H1 (cell line): ENCODE measurements at regions not wholly inside any gene's neighbourhood (a gene's known extent, or its start where the extent isn't known, plus 50 kb on each side); places are given as distances from the start of the nearest gene placed in this dataset.
A peak's percentile ranks its signal among the peaks of the same experiment; 100 is the strongest.

Experiments
- CTCF ChIA-PET: fragments of 300-600 bp; sonication (Branson Sonifier 250); formaldehyde crosslinking; loops from one replicate; lab custom pipeline; 2021; ENCODE audit not compliant: partially characterized antibody; lab: Charles Lee
- POLR2A ChIA-PET: fragments of 300-600 bp; sonication (Branson Sonifier 250); formaldehyde crosslinking; loops from one replicate; lab custom pipeline; 2021; ENCODE audit warnings: inconsistent platforms; ENCODE audit not compliant: partially characterized antibody; lab: Charles Lee
- DNase-seq, 2 experiments: peaks; one replicate each; pipeline versions ENCODE4 v3.0.0 to v3.0.0-alpha.2; 2010 to 2022; ENCODE audit warnings: low spot score in 2 of 2, low read depth in 1 of 2, mixed read lengths in 1 of 2
- FAIRE-seq: peaks from 2 replicates; lab custom pipeline; 2011; peaks lifted over from hg19 to GRCh38; lab: Jason Lieb, UNC
- H2AFZ ChIP-seq: 2 replicates; pipeline ENCODE4 v1.8.1; 2012; ENCODE audit warnings: low read length, inconsistent platforms
- H2AK5ac ChIP-seq: 2 replicates; pipeline ENCODE4 v1.6.1; 2013; ENCODE audit warnings: low read depth, low read length
- H2BK120ac ChIP-seq: replicated peaks from 2 replicates; pipeline ENCODE3; 2013; ENCODE audit warnings: low read depth, low read length, inconsistent platforms
- H2BK12ac ChIP-seq: 2 replicates; pipeline ENCODE4 v1.6.1; 2013; ENCODE audit warnings: low read depth, low read length
- H2BK15ac ChIP-seq: 2 replicates; pipeline ENCODE4 v1.6.1; 2013; ENCODE audit warnings: low read length
- H2BK20ac ChIP-seq: 2 replicates; pipeline ENCODE4 v1.6.1; 2013; ENCODE audit warnings: low read length
- H2BK5ac ChIP-seq: 2 replicates; pipeline ENCODE4 v1.6.1; 2013; ENCODE audit warnings: low read depth, low read length
- H3K14ac ChIP-seq: 2 replicates; pipeline ENCODE4 v1.6.1; 2013; ENCODE audit warnings: inconsistent platforms; ENCODE audit not compliant: insufficient read length
- H3K18ac ChIP-seq: 2 replicates; pipeline ENCODE4 v1.6.1; 2013; ENCODE audit warnings: low read length; ENCODE audit errors: extremely low read depth
- H3K23ac ChIP-seq: 2 replicates; pipeline ENCODE4 v1.6.1; 2013; ENCODE audit warnings: inconsistent platforms; ENCODE audit not compliant: insufficient read length
- H3K23me2 ChIP-seq: 2 replicates; pipeline ENCODE4 v1.6.1; 2013; ENCODE audit warnings: low read depth, low read length
- H3K27ac ChIP-seq: 2 replicates; pipeline ENCODE4 v1.6.1; 2011; ENCODE audit warnings: low read depth, low read length, inconsistent platforms
- H3K27me3 ChIP-seq, 4 experiments: replicated peaks in 1 of 4; 1 replicate in 1 of 4; 2 replicates in 3 of 4; pipeline versions ENCODE4 v1.6.1 to v1.8.1; 2011 to 2013; ENCODE audit warnings: low read length in 3 of 4, mild to moderate bottlenecking in 3 of 4, inconsistent platforms in 2 of 4, mixed read lengths in 2 of 4, moderate library complexity in 1 of 4; ENCODE audit not compliant: control insufficient read depth in 3 of 4, insufficient read depth in 3 of 4; ENCODE audit errors: extremely low read depth in 1 of 4
- H3K36me3 ChIP-seq, 4 experiments: 2 replicates each; pipeline versions ENCODE4 v1.6.1 to v1.8.1; 2011 to 2013; ENCODE audit warnings: mild to moderate bottlenecking in 4 of 4, low read length in 3 of 4, moderate library complexity in 2 of 4, control low read depth in 1 of 4, inconsistent platforms in 1 of 4; ENCODE audit not compliant: insufficient read depth in 4 of 4, control insufficient read depth in 2 of 4
- H3K4ac ChIP-seq: replicated peaks from 2 replicates; pipeline ENCODE3; 2013; ENCODE audit warnings: low read length, low read depth, mixed read lengths, inconsistent platforms; ENCODE audit not compliant: insufficient read length
- H3K4me1 ChIP-seq, 4 experiments: replicated peaks in 1 of 4; 1 replicate in 1 of 4; 2 replicates in 3 of 4; pipeline versions ENCODE4 v1.6.1 to v1.8.1; 2011 to 2013; ENCODE audit warnings: low read length in 3 of 4, inconsistent platforms in 2 of 4, mixed read lengths in 1 of 4; ENCODE audit not compliant: insufficient read depth in 4 of 4, control insufficient read depth in 3 of 4
- H3K4me2 ChIP-seq, 2 experiments: 2 replicates each; pipeline versions ENCODE4 v1.6.1 to v1.8.1; 2011 to 2013; ENCODE audit warnings: low read depth in 2 of 2, low read length in 2 of 2, control low read depth in 1 of 2, inconsistent platforms in 1 of 2, mild to moderate bottlenecking in 1 of 2; ENCODE audit not compliant: insufficient read depth in 1 of 2
- H3K4me3 ChIP-seq, 4 experiments: fragments of 200-600, 300-600 bp in 1 of 4; sonication (generic), shearing (Covaris generic), sonication (Bioruptor Twin) in 1 of 4; 2 replicates each; pipeline versions ENCODE4 v1.5.1 to v1.8.1; 2011 to 2016; ENCODE audit warnings: low read length in 4 of 4, low read depth in 3 of 4, control low read depth in 2 of 4, inconsistent platforms in 2 of 4, mild to moderate bottlenecking in 2 of 4, mixed read lengths in 1 of 4, moderate library complexity in 1 of 4; ENCODE audit not compliant: insufficient read depth in 2 of 4; ENCODE audit errors: extremely low read depth in 1 of 4
- H3K56ac ChIP-seq: replicated peaks from 2 replicates; pipeline ENCODE3; 2013; ENCODE audit warnings: low read depth, mild to moderate bottlenecking, mixed read lengths, low read length, inconsistent platforms; ENCODE audit not compliant: insufficient read length
- H3K79me1 ChIP-seq: 2 replicates; pipeline ENCODE4 v1.6.1; 2013; ENCODE audit warnings: low read depth, low read length, control low read depth
- H3K79me2 ChIP-seq, 2 experiments: 2 replicates each; pipeline versions ENCODE4 v1.6.1 to v1.8.1; 2012 to 2013; ENCODE audit warnings: low read length in 2 of 2, mild to moderate bottlenecking in 2 of 2, inconsistent platforms in 1 of 2; ENCODE audit not compliant: insufficient read depth in 2 of 2, control insufficient read depth in 1 of 2
- H3K9ac ChIP-seq, 4 experiments: replicated peaks in 1 of 4; 1 replicate in 1 of 4; 2 replicates in 3 of 4; pipeline versions ENCODE4 v1.6.1 to v1.8.1; 2011 to 2013; ENCODE audit warnings: low read depth in 3 of 4, low read length in 3 of 4, control low read depth in 2 of 4, mild to moderate bottlenecking in 2 of 4, moderate library complexity in 2 of 4, inconsistent platforms in 1 of 4; ENCODE audit errors: extremely low read depth in 1 of 4
- H3K9me3 ChIP-seq, 2 experiments: 2 replicates each; pipeline versions ENCODE4 v1.6.1 to v1.8.1; 2012 to 2013; ENCODE audit warnings: mild to moderate bottlenecking in 2 of 2, moderate library complexity in 2 of 2, control low read depth in 1 of 2, inconsistent platforms in 1 of 2, low read depth in 1 of 2, low read length in 1 of 2, mixed read lengths in 1 of 2; ENCODE audit not compliant: insufficient read depth in 2 of 2
- H4K20me1 ChIP-seq, 2 experiments: replicated peaks in 1 of 2; 2 replicates each; pipeline versions ENCODE3 to v1.8.1; 2011 to 2013; ENCODE audit warnings: inconsistent platforms in 2 of 2, low read length in 2 of 2, mild to moderate bottlenecking in 1 of 2; ENCODE audit not compliant: insufficient read depth in 2 of 2, control insufficient read depth in 1 of 2
- H4K5ac ChIP-seq: 2 replicates; pipeline ENCODE4 v1.6.1; 2013; ENCODE audit warnings: low read length, low read depth, mixed read lengths, inconsistent platforms; ENCODE audit not compliant: insufficient read length
- H4K8ac ChIP-seq: 2 replicates; pipeline ENCODE4 v1.8.0; 2013; ENCODE audit warnings: mild to moderate bottlenecking, moderate library complexity, low read length, inconsistent platforms; ENCODE audit not compliant: insufficient read depth; ENCODE audit errors: extremely low read depth
- H4K91ac ChIP-seq: replicated peaks from 2 replicates; pipeline ENCODE3; 2013; ENCODE audit warnings: low read length, mixed read lengths, inconsistent platforms; ENCODE audit not compliant: insufficient read length
- CHD2 ChIP-seq: IDR thresholded peaks from 2 replicates; pipeline ENCODE4 v1.6.1; 2012; ENCODE audit warnings: low read length, improper control_type of control experiment
- EP300 ChIP-seq, 2 experiments: IDR thresholded peaks; 1 replicate in 1 of 2; 2 replicates in 1 of 2; pipeline ENCODE4 v1.6.1; 2011 to 2012; ENCODE audit warnings: low read depth in 2 of 2, low read length in 2 of 2, mild to moderate bottlenecking in 2 of 2, borderline replicate concordance in 1 of 2, inconsistent platforms in 1 of 2, moderate library complexity in 1 of 2
- HDAC2 ChIP-seq, 2 experiments: fragments of 300-600 bp in 1 of 2; sonication (generic) in 1 of 2; IDR thresholded peaks; 2 replicates each; pipeline ENCODE4 v1.6.1; 2011 to 2012; ENCODE audit warnings: low read depth in 2 of 2, low read length in 2 of 2, mild to moderate bottlenecking in 2 of 2, moderate library complexity in 2 of 2, borderline replicate concordance in 1 of 2, inconsistent platforms in 1 of 2
- RFX5 ChIP-seq: IDR thresholded peaks from 2 replicates; pipeline ENCODE4 v1.6.1; 2011; ENCODE audit warnings: low read depth, low read length, improper control_type of control experiment, borderline replicate concordance
- SIN3A ChIP-seq, 2 experiments: IDR thresholded peaks in 1 of 2; conservative IDR thresholded peaks in 1 of 2; 2 replicates each; pipeline ENCODE4 v1.6.1; 2011 to 2012; ENCODE audit warnings: low read length in 2 of 2, improper control_type of control experiment in 1 of 2, low read depth in 1 of 2, mild to moderate bottlenecking in 1 of 2
- USF2 ChIP-seq: IDR thresholded peaks from 2 replicates; pipeline ENCODE4 v1.6.1; 2011; ENCODE audit warnings: low read length, improper control_type of control experiment
- WGBS, 2 experiments: shearing (Covaris generic) in 1 of 2; methylation state at CpG; one replicate each; pipeline versions ENCODE4 v1.1.6 to v1.1.7; 2013 to 2015; ENCODE audit warnings: low lambda C conversion rate in 2 of 2, mixed read lengths in 2 of 2, inconsistent platforms in 1 of 2, low coverage in 1 of 2, missing lambda C conversion rate in 1 of 2; ENCODE audit not compliant: insufficient replicate concordance in 2 of 2, insufficient coverage in 1 of 2, insufficient read length in 1 of 2; ENCODE audit errors: extremely low coverage in 1 of 2, missing lambda C conversion rate in 1 of 2; 5-methylcytosine and 5-hydroxymethylcytosine counted together
- TF ChIP-seq, protein P1 (sequence below): IDR thresholded peaks from 2 replicates; pipeline ENCODE4 v1.6.1; 2012; ENCODE audit warnings: inconsistent platforms
- TF ChIP-seq, protein P2 (sequence below), 3 experiments: IDR thresholded peaks; 1 replicate in 2 of 3; 2 replicates in 1 of 3; pipeline versions ENCODE4 v1.5.1 to v1.6.1; 2011; ENCODE audit warnings: low read length in 3 of 3, mild to moderate bottlenecking in 3 of 3, inconsistent platforms in 2 of 3, low read depth in 1 of 3, moderate library complexity in 1 of 3; ENCODE audit not compliant: insufficient read depth in 1 of 3; ENCODE audit errors: control extremely low read depth in 1 of 3

- Histone ChIP-seq H3K23me2 (no peaks in the 10 kb centered on the region), H3K9ac (no peak overlapping the region), H3K4me2 (no peak overlapping the region), H3K23ac (no peak overlapping the region), H2AFZ (peak overlapping the region; percentile 78), H3K4me1 (peaks cover 0 to 3% (median 0%) of the 10 kb centered on the region in 4 experiments; a peak in 1 of 7 replicates), H4K91ac (no peak overlapping the region), H3K4me3 (no peak overlapping the region), H3K79me1 (no peaks in the 10 kb centered on the region), H3K18ac (no peak overlapping the region), H4K8ac (no peak overlapping the region), H3K36me3 (no peaks in the 10 kb centered on the region), H3K79me2 (no peaks in the 10 kb centered on the region), H3K14ac (no peak overlapping the region), H3K56ac (no peak overlapping the region), H3K4ac (no peak overlapping the region), H2BK15ac (no peak overlapping the region), H2BK120ac (no peak overlapping the region), H2BK20ac (no peak overlapping the region), H2AK5ac (no peak overlapping the region), H4K5ac (no peak overlapping the region), H3K27ac (no peak overlapping the region), H3K27me3 (no peaks in the 10 kb centered on the region), H2BK5ac (no peak overlapping the region), H4K20me1 (no peaks in the 10 kb centered on the region), H3K9me3 (no peaks in the 10 kb centered on the region), H2BK12ac (no peak overlapping the region)
- CTCF ChIA-PET = interaction anchor here (1.3 kb wide), 1 partner anchor 128 kb away, joined by 4 read pairs; no protein-coding TSS in a partner anchor
- FAIRE-seq (no peak), DNase-seq (no peak)
- POLR2A ChIA-PET = no interaction called here
- WGBS, 2 experiments = 91% methylated on average over 5 of the region's 5 CpGs; no CpG with 5 or more reads in 1 of the 2 experiments
- TF ChIP-seq SIN3A (conservative IDR thresholded peaks at IDR 0.05 in 1 of 2, IDR thresholded peaks at IDR 0.05 in 1 of 2; ENCODE audit: low read depth in 1 of 2, low read length in 2 of 2) = no peak
- no peak for TF ChIP-seq RFX5
- no peak for TF ChIP-seq HDAC2 (IDR thresholded peaks at IDR 0.05; ENCODE audit: borderline replicate concordance in 1 of 2, low read depth in 2 of 2, low read length in 2 of 2)
- TF ChIP-seq USF2 = no peak
- TF ChIP-seq, protein P1, sequence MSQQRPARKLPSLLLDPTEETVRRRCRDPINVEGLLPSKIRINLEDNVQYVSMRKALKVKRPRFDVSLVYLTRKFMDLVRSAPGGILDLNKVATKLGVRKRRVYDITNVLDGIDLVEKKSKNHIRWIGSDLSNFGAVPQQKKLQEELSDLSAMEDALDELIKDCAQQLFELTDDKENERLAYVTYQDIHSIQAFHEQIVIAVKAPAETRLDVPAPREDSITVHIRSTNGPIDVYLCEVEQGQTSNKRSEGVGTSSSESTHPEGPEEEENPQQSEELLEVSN = no peak
- no peak for TF ChIP-seq EP300 (IDR thresholded peaks at IDR 0.05; ENCODE audit: borderline replicate concordance in 1 of 2, low read depth in 2 of 2, low read length in 2 of 2)
- TF ChIP-seq CHD2 = no peak
- TF ChIP-seq, protein P2, sequence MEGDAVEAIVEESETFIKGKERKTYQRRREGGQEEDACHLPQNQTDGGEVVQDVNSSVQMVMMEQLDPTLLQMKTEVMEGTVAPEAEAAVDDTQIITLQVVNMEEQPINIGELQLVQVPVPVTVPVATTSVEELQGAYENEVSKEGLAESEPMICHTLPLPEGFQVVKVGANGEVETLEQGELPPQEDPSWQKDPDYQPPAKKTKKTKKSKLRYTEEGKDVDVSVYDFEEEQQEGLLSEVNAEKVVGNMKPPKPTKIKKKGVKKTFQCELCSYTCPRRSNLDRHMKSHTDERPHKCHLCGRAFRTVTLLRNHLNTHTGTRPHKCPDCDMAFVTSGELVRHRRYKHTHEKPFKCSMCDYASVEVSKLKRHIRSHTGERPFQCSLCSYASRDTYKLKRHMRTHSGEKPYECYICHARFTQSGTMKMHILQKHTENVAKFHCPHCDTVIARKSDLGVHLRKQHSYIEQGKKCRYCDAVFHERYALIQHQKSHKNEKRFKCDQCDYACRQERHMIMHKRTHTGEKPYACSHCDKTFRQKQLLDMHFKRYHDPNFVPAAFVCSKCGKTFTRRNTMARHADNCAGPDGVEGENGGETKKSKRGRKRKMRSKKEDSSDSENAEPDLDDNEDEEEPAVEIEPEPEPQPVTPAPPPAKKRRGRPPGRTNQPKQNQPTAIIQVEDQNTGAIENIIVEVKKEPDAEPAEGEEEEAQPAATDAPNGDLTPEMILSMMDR (IDR thresholded peaks at IDR 0.05; ENCODE audit: control extremely low read depth in 1 of 3, insufficient read depth in 1 of 3, low read depth in 1 of 3, low read length in 3 of 3) = no peak
These were observed 204.5 kb upstream of the STXBP5 start for GRCh38 chr6:146999766-147000165.
